Epithelial cell of proximal tubule (primary cell): ENCODE measurements at regions not wholly inside any gene's neighbourhood (a gene's known extent, or its start where the extent isn't known, plus 50 kb on each side); places are given as distances from the start of the nearest gene placed in this dataset.

ENCODE experiments used
- DNase-seq: peaks from one replicate; pipeline ENCODE4 v3.0.0-alpha.2; 2011; ENCODE audit warnings: low read depth
- H3K4me3 ChIP-seq: 2 replicates; pipeline ENCODE4 v1.5.1; 2011; ENCODE audit warnings: low read depth, mild to moderate bottlenecking, low read length
- TF ChIP-seq, protein P1 (sequence below): conservative IDR thresholded peaks from 2 replicates; pipeline ENCODE4 v1.5.1; 2012; ENCODE audit warnings: low read depth, mild to moderate bottlenecking, low read length

DNA sequence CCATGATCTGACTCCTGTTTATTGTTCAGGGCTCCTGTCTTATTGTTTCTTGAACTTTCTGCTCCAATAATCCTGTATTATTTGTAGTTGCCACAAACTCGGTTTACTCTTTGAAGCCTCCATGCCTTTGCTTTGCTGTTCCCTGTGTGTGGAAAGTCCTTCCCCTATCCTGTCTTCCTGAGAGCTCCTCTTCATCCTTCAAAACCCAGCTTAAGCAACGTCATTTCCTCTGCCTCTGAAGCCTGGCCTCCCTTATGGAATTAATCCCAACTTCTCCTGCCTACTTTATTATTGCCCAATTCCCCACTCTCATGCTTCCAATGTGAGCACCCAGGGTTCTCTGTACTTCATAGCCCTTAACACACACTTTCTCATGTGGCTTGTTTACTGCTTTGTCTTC is 766.2 kb downstream of the MED13L start:
- TF ChIP-seq, protein P1, sequence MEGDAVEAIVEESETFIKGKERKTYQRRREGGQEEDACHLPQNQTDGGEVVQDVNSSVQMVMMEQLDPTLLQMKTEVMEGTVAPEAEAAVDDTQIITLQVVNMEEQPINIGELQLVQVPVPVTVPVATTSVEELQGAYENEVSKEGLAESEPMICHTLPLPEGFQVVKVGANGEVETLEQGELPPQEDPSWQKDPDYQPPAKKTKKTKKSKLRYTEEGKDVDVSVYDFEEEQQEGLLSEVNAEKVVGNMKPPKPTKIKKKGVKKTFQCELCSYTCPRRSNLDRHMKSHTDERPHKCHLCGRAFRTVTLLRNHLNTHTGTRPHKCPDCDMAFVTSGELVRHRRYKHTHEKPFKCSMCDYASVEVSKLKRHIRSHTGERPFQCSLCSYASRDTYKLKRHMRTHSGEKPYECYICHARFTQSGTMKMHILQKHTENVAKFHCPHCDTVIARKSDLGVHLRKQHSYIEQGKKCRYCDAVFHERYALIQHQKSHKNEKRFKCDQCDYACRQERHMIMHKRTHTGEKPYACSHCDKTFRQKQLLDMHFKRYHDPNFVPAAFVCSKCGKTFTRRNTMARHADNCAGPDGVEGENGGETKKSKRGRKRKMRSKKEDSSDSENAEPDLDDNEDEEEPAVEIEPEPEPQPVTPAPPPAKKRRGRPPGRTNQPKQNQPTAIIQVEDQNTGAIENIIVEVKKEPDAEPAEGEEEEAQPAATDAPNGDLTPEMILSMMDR = no peak
- no peak for DNase-seq
- no peak overlapping the region for H3K4me3 ChIP-seq

DNA sequence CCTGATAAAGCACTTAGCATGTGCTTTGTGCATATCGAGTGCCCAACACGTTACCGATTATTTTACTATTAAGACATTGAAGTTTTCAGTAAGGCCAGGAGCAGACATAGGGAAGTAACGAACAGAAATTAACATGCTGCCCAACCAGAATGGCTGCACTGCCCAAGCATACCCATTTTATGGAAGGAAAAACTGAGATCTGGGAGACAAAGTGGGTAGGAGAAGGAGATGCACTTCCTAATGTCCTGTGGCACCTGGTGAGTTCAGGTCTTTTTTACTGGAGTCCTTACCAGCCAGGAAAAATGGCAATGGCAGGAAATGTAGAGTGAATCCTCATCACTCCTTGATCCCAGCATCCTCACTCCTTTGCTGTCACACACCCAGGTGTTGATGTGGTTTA is 768.5 kb downstream of the MED13L start:
- DNase-seq = no peak
- H3K4me3 ChIP-seq = no peak overlapping the region
- TF ChIP-seq, protein P1 = no peak

DNA sequence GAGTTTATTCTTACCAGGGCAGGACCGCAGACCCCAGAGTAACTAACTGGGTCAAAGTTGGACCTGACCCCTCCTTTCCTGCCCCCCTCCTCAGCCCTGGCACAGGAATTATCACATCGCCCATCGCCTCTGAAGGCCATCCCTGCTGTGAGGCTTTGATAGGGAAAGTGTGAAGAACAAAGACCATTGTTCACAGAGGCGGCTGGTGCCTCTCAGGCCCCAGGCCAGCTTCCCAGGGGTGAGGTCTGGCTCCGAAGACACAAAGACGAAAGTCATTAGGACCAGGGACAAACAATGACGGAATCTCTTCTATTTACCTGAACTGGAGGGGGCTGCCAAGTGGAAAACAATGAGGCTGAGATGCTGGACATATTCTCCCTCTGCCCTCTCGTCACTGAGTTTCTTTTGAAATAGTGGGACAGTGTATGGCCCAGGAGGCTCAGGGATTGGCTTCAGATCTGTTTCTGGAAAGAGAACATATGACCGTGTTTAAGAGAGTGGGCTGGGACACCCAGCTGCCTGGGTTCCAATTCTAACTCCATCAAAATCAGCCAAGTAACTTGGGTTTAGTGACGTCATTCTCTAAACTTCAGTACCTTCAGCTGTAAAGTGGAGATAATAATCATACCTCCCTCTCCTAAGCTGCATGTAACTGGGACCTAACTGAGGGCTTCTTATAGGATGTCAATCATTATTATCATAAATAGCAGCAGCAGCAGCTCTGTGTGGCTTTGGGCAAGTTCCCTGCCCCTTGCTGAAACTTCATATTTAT is 769.4 kb downstream of the MED13L start:
- TF ChIP-seq, protein P1 = no peak
- H3K4me3 ChIP-seq = no peak overlapping the region
- DNase-seq = no peak

DNA sequence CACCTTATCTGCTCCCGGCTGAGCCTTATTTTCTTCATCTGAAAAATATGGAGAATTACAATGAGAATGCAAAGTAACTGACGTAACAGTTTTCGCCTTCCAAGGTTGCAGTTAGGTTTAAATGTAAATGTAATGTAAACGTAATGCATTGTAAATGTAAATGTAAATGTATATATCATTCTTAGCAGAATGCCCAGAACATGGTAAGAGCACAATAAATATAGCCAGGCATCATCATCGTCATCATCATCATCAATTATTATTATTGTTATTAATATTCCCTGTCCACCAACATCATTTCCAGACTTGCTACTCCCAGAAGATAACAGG is 770.0 kb downstream of the MED13L start:
- no peak for DNase-seq
- no peak overlapping the region for H3K4me3 ChIP-seq
- TF ChIP-seq, protein P1 = no peak

DNA sequence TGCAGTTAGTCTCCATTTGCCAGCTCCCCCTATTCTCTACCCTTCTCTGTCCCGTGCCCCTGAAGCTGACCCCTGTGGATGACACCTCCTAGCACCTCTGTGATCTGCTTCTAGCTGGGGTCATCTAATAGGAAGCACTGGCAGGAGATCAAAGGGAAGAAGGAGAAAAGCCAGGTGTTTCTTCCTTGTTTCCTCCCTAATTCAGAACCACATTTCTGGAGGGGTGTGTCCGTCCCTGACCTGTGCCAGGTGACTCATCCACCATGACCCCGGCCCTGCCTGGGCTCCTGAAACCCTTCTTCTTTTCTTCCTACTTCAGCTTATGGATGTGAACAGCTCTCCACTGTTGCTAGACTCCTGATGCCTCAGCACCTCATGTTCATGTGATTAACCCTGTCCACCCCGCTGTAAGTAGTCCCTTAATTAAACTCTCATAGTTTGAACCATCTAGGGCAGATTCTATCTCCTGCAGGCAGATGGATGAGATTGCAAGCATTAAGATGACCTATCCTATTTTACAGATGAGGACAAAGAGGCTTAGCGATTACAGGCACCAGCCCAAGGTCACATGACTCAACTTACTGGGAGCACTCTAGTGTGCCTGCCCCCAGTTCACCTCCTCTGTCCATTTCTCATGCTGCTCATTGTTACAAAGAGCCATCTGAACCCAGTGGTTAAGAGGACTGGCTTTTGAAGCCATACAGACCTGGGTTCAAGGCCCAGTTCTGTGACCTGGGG is 770.5 kb downstream of the MED13L start:
- no peak for DNase-seq
- TF ChIP-seq, protein P1 = no peak
- H3K4me3 ChIP-seq = no peak overlapping the region

DNA sequence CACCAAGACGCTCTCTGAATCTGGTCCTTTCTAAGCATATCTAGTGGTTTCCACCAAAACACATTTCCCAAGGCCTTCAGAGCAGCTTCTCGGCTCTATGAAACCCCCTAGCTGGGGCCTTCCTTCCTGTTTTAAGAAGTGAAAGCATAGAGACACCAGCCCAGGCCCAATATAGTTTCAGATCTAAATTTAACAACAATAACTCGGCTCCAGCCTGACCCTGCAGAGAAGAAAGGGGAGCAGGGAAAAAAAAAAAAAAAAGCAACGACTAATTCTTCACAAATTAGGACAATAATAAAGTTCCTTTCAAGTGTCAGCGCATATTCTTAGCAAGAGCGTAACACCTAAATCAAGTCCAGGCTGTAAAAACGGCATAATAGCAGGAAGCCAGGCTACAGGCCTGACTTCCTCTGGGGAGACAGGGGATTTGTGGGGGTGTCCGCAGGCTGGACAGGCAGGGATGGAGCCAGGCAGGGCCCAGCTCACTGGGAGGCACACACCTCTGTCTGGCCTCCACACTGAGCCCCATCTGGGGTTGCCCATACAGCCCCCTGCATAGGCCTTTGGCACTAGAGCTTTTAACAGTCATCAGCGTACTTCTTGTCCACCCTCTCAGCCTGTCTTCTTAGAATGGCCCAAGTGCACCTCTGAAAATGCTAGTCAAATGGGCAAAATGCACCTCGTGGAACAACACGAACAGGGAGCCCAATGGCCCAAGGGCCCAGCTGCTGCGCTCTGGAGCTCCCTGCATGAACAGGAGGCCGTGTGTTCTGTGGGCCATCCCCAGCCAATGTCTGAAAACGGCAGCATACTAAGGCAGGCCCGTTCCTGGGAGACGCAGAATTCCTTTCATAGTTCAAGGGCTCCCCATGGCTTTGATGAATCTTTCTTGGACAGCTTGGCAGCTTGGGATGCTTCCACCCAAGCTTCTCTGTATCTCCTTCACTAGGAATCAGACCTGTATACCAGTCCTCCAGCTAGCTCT is 772.9 kb downstream of the MED13L start:
- H3K4me3 ChIP-seq = no peak overlapping the region
- no peak for DNase-seq
- TF ChIP-seq, protein P1 = no peak
